Limb (tissue), 2 donors: ENCODE measurements at regions not wholly inside any gene's neighbourhood (a gene's known extent, or its start where the extent isn't known, plus 50 kb on each side); places are given as distances from the start of the nearest gene placed in this dataset.
"Not testable (repeated sequence)": the region's sequence is repeated elsewhere in the genome, so short reads cannot be mapped to it uniquely, and the experiment has no call there.

ENCODE experiments used
- DNase-seq, 2 donors: peaks; one replicate each; pipeline ENCODE4 v3.0.0-alpha.2; 2016; ENCODE audit errors: extremely low spot score in 2 of 2

DNA sequence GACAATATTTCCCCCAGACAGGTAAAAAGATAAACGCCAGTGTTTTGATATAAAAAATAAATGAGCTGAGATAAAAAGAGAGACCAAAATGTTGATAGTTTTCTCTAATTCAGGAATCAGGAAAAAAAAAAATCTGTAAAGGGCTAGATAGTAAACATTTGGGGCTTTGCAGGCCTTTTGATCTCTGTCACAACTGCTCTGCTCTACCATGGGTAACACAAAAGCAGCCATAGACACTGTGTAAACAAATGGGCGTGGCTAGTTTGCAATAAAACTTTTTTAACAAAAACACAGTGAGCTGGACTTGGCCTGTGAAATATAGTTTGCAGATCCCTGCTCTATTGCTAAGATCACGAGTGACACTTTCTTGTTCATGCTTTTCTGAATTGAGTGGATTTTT is 219.1 kb upstream of the STXBP5 start:
- no peak for DNase-seq

- DNase-seq = no peak
Observed at GRCh38 chr6:146985966-146986365, 218.3 kb upstream of the STXBP5 start.

DNA sequence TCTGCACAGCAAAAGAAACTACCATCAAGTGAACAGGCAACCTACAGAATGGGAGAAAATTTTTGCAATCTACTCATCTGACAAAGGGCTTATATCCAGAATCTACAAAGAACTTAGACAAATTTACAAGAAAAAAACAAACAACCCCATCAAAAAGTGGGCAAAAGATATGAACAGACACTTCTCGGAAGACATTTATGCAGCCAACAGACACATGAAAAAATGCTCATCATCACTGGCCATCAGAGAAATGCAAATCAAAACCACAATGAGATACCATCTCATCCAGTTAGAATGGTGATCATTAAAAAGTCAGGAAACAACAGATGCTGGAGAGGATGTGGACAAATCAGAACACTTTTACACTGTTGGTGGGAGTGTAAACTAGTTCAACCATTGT is 216.3 kb upstream of the STXBP5 start:
- DNase-seq = not testable (repeated sequence)

DNA sequence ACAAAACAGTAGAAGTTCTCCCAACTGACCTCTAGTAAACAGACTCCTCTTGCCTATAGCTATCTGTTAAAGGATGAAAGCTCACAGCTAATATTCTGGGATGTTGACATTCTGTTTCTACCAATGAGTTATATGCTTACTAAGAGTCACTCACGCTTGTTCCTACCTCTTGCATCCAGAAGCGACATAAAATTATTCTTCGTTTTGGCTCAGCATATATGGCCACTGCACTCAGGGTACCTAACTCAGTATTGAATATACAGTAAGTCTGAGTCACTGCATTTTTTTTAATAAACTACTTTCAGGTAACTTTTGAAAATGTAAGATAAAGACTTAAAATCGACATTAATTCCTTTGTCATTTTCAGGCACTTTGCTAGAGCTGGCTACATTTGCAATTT is 214.4 kb upstream of the STXBP5 start:
- no peak for DNase-seq

GRCh38 chr6:146990284-146990683 is 213.9 kb upstream of the STXBP5 start:
- no peak for DNase-seq

DNA sequence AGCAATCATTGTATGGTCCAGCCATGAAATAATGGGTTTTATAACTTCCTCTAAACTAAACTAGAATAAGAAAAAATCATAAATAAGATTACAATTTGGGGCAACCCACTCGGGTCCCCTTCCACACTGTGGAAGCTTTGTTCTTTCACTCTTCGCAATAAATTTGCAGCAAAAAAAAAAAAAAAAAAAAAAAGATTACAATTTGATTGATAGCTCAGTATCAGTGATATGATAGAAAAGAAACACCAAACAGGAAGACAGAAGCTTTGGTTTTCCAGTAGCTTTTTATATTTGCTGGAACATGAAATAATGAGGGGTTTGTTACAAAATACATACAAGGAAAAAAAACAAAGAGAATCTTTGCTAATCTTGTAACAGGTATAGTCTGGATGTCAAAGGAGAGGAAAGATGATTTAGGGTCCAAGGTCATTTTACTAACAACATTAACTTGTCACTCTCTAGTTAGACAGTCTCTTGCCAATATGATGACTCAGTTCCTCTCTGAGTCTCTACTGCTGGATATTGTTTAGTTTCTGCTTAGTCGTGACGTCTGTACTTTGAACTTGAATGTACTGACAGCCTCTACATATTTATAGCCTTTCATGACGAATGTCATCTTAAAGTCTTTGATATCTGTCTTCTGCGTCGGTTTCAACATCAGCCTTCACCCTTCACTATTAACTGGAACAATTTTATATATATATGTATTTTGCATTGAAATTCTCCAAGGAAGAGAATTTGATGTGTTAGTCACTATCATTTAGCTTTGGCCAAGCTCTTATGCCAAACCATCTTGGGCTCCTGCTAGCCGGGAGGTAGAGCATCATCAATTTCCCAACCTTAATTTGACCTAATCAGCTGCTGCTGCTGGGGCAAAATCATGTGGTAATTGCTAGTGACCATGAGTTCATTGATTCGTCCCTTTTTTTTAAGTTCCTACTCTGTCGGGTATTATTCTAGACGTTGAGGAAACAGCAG is 213.1 kb upstream of the STXBP5 start:
- DNase-seq = no peak

DNA sequence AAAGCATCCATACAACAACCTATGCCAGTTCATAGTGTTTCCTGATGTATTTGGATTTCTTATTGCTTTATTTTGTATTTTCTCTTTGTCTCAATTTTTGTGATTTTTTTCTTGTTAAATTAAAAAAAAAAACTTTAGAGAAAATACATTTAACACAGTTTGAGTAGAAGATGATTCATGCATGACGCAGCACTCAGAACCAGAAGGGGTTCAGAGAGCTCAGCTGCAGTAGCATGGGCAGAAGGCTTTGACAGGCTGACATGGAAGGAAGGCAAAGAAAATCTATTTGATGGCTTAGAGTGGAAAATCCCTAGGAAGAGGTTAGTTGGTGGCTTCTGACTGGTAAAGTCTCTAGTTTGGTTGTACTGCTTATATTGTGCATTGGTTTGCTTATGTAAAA is 207.2 kb upstream of the STXBP5 start:
- DNase-seq = no peak

GRCh38 chr6:146999766-147000165 is 204.5 kb upstream of the STXBP5 start:
- no peak for DNase-seq

DNA sequence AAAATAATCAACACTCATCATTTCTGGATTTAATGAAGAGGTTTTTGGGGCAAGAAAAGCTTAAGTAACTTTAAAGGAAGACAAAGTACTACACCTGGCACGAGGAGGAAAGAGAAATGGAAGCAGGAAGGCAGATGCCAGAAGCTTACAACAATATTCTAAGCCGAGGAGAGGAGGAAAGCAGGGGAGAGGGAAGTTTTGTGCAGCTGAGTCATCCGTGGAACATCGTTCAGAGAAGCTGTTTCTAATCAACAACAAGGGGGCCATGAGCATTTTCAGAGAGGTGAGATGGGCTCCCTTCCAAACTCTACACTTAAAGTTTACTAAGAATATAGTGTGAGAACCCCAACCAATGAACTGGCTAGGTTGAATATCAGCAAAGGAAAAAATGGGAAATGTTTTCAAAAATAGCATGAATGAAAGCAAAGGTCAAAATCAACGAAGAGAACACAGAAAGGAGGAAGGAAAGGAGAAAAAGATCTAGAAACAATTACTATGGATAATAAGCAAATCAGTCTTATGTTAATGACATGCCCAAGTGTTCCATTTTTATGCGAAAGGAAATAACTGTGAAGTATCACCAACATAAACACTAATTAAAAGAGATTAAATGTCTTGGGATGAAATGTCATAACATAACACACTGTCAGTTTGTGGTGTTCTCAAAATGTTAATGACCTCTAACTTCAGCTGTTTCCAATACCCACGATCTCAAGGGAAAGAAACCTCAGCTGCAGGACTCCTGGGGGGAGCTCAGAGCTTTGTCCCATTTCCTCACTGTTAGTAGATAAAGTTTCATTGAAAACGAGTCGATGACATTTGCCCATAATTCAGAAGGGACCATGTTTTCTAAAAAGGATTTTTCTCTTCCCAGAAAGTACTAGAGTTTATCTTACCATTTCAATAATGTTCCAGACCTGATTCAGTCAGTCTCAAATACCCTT is 203.4 kb upstream of the STXBP5 start:
- DNase-seq = peak in 1 of 2 donors; percentile 37

DNA sequence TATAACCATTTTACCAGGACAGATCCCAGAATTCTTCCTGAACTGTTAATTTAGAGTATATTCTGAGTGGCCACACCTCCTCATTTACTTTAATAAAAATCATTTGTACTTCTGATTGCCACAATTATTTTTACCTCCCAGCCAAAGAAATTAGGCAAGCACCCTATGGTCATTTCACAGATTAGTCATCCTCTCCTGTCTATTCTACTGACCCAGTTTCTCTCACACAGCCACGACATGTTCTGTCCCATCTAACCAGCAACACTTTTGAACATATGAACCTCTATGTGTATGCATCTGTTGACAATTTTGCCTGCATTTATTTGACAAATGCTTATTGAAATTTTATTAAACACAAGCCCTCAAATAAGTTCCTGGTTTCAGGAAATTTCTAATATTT is 202.6 kb upstream of the STXBP5 start:
- DNase-seq = no peak

DNA sequence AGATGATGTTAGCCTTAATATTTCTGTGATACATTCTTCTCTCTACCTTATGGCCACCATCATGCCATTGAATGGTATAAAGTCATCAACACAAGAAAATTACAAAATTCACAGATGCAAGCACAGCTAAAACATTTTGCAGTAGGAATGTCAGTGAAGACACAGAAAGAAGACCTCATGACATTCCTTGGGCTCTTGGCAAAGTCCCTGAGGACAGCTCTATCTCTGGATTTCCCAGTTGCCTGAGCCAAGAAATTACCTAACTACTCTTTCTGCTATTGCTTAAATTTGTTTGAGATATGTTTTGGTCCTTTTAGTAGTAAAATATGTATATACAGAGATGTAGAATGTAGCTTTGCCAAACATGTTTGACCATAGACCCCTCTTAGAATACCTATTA is 201.0 kb upstream of the STXBP5 start:
- DNase-seq = no peak

GRCh38 chr6:147005499-147005898 is 198.7 kb upstream of the STXBP5 start:
- DNase-seq = no peak

- no peak for DNase-seq
Observed at GRCh38 chr6:147007441-147007840, 196.8 kb upstream of the STXBP5 start.

- no peak for DNase-seq
Observed at GRCh38 chr6:147009358-147009757, 194.9 kb upstream of the STXBP5 start.

DNA sequence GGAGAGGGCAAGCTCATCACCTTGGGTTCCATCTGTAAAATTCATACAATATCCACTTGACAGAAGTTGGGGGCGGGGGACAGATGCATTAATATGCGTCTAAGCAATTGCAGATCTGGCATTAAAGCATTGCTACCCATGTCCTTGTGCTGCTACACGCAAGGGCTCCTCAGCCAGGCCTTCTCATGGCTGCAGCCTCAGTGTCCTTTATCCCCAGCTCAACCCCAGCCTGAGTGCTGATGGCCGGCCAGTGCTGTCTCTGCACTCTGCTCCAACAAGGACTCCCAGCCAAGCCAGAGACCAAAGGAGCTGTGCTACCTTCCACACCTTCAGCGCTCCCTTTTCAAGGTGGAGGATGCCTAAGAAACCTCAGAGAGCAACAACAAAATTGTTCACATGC is 188.5 kb upstream of the STXBP5 start:
- no peak for DNase-seq

DNA sequence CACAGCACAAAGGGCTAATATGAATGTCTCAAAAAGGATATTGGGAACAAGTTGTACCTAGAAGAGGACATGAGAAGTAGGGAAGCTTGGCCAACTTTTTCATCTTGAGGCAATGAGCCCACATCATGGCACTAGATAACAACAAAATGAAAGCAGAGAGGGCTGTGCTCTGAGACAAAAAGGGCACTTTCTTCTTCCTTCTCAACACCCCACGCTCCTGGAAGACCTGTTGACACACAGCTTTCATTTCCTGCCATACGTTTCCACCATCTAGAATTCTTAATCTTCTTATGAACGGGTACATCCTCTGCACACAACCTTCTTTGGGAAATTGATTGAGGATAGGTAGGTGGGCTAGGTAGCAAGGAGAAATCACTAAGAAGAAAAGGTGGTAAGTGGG is 187.8 kb upstream of the STXBP5 start:
- no peak for DNase-seq

DNA sequence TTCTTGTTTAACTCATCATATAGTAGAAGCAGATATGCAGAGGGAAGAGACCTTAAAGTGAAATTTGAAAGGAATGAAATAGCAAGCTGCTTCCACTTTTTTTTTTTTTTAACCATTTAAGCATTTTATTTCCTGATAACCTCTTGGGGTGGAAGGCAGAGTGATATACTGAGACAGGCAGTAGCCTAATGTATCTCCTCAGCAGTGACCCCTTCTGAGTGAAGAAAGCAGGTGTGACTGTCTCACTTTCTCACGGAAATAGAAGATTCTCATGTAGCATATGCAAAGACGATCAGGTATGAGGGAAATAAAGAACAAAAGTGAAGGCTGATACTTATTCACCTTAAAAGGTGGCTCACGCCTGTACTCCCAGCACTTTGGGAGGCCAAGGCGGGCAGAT is 187.1 kb upstream of the STXBP5 start:
- no peak for DNase-seq

DNA sequence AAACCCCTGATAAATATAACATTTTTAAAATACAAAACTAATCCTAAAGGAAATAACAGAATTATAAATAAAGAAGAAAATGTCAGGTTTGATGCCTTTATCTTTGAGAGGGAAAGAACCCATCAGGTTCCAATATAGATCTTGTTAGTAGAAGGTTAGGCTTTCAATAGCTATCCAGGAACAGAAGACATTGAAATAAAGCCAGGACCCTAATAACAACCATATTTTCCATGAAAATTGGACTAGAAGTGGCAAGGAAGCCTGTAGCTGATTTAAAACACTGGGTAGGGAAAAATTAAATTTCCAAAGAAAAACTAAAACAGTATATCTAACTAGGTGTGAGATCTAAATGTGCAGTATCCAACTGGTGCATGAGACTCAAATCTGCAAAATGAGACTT is 185.2 kb upstream of the STXBP5 start:
- DNase-seq = no peak

DNA sequence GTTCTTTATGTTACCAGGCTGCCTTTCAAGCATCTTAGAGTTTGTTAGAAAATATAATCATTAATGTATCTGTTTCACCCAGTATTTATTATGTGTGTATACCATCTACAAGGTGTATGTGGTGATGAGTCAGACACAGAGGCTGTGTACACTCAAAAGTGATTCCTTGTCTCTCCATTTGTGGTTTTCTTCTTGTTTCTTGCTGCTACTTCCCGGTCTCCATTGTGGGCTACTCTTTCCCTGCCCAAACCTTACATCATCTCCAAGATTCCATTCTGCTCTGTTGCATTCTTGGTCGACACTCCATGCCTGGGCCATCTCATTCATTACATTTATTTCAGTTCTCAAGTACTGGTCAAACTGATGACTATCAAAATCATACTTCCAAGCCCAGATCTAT is 182.2 kb upstream of the STXBP5 start:
- DNase-seq = no peak

GRCh38 chr6:147023148-147023547 is 181.1 kb upstream of the STXBP5 start:
- DNase-seq = no peak

DNA sequence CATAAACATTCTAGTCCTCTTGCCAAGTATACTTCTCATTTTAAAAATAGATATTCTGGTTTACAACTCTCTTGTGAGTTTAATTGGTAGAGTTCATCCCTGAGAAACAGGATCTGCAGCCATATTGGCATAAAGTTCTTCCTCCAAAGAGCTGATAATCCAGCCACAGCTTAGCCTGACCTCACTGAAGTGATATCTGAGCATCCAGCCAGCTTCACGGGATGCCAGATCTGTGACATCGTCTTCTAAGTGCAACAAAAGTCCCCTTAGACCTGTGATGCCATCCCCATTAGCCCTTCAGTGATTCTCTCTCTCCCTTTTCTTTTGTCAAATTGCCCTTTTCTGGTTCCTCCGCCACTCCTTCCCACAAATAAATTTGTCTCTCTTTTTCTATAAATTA is 180.6 kb upstream of the STXBP5 start:
- DNase-seq = no peak

DNA sequence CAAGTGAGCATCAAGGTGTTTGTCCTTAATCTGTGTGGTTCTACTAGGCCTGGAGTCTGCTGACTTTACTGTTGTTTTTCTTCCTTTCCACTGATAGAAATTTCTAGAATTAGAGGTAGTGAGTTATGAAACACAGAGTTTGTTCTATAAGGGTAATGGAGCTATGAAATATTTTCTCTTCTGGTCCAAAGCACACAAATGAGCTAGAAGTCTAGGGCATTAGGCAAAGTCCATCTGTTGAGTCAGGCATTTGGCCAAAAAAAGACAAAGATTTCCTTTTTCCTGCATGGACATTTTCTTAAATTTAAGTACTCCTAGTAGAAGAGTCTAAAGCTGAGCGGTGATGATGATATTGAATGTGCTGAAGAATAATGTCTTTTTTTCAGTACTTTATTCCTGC is 174.3 kb upstream of the STXBP5 start:
- DNase-seq = no peak
